ENCODE measurements at regions not wholly inside any gene's neighbourhood (a gene's known extent, or its start where the extent isn't known, plus 50 kb on each side); places are given as distances from the start of the nearest gene placed in this dataset.
"Not testable (repeated sequence)": the region's sequence is repeated elsewhere in the genome, so short reads cannot be mapped to it uniquely, and the experiment has no call there.

GRCh38 chr11:129728581-129728980, 87.1 kb upstream of the TMEM45B start:
- no peak for DNase-seq (ENCODE audit: low spot score)

- no peak for DNase-seq (ENCODE audit: low spot score)
Observed at GRCh38 chr11:129729216-129729615, 86.4 kb upstream of the TMEM45B start.

- no peak for DNase-seq (ENCODE audit: low spot score)
Observed at GRCh38 chr11:129729823-129730222, 85.8 kb upstream of the TMEM45B start.

GRCh38 chr11:129731316-129731715, 84.3 kb upstream of the TMEM45B start:
- DNase-seq (ENCODE audit: low spot score) = no peak

GRCh38 chr11:129732941-129733340, 82.7 kb upstream of the TMEM45B start:
- DNase-seq (ENCODE audit: low spot score) = peak; percentile 14

GRCh38 chr11:129733384-129733783, 82.3 kb upstream of the TMEM45B start:
- DNase-seq (ENCODE audit: low spot score) = no peak

- DNase-seq (ENCODE audit: low spot score) = no peak
Observed at GRCh38 chr11:129733981-129734380, 81.7 kb upstream of the TMEM45B start.

- no peak for DNase-seq (ENCODE audit: low spot score)
Observed at GRCh38 chr11:129734654-129735053, 81.0 kb upstream of the TMEM45B start.

- no peak for DNase-seq (ENCODE audit: low spot score)
Observed at GRCh38 chr11:129737831-129738230, 77.8 kb upstream of the TMEM45B start.

- DNase-seq (ENCODE audit: low spot score) = no peak
Observed at GRCh38 chr11:129738242-129738641, 77.4 kb upstream of the TMEM45B start.

GRCh38 chr11:129739339-129739738, 76.3 kb upstream of the TMEM45B start:
- DNase-seq (ENCODE audit: low spot score) = no peak

- DNase-seq (ENCODE audit: low spot score) = no peak
Observed at GRCh38 chr11:129740125-129740719, 75.4 kb upstream of the TMEM45B start.

- peak; percentile 72 for DNase-seq (ENCODE audit: low spot score)
Observed at GRCh38 chr11:129743112-129743815, 72.4 kb upstream of the TMEM45B start.

- peak; percentile 41 for DNase-seq (ENCODE audit: low spot score)
Observed at GRCh38 chr11:129747071-129747470, 68.6 kb upstream of the TMEM45B start.

- DNase-seq (ENCODE audit: low spot score) = no peak
Observed at GRCh38 chr11:129749141-129749540, 66.5 kb upstream of the TMEM45B start.

GRCh38 chr11:129750343-129751292, 65.0 kb upstream of the TMEM45B start:
- peak; percentile 74 for DNase-seq (ENCODE audit: low spot score)

GRCh38 chr11:129751511-129751910, 64.1 kb upstream of the TMEM45B start:
- DNase-seq (ENCODE audit: low spot score) = no peak

- not testable (repeated sequence) for DNase-seq (ENCODE audit: low spot score)
Observed at GRCh38 chr11:129763569-129763968, 52.1 kb upstream of the TMEM45B start.

- not testable (repeated sequence) for DNase-seq (ENCODE audit: low spot score)
Observed at GRCh38 chr11:129764204-129764603, 51.4 kb upstream of the TMEM45B start.

All from umbilical cord (tissue), 1 donor.